NB4 (cell line): ENCODE measurements at regions not wholly inside any gene's neighbourhood (a gene's known extent, or its start where the extent isn't known, plus 50 kb on each side); places are given as distances from the start of the nearest gene placed in this dataset.

Experiments used
- CTCF ChIP-seq: IDR thresholded peaks from one replicate; pipeline ENCODE4 v1.5.1; 2012; ENCODE audit warnings: low read depth, low read length
- POLR2A ChIP-seq: IDR thresholded peaks from 2 replicates; pipeline ENCODE4 v1.6.1; 2011; ENCODE audit warnings: mild to moderate bottlenecking; ENCODE audit not compliant: insufficient read length; ENCODE audit errors: extremely low read depth

GRCh38 chrX:144297221-144297620 lies 413.4 kb downstream of the UBE2NL start:
- TF ChIP-seq CTCF, result no peak
- TF ChIP-seq POLR2A, result no peak
